HepG2 (cell line): ENCODE measurements at regions not wholly inside any gene's neighbourhood (a gene's known extent, or its start where the extent isn't known, plus 50 kb on each side); places are given as distances from the start of the nearest gene placed in this dataset.

Source experiments
- ATAC-seq: fragments of 200-7000 bp; cut with Tn5 transposase; 3 replicates; pipeline ENCODE4 v1.9.1; 2020; ENCODE audit warnings: mild to moderate bottlenecking, moderate library complexity
- BruUV-seq: library from RNA; stranded (reverse); fragments of 400-500 nt; replicated peaks from 2 replicates; lab custom pipeline; 2021; lab: Mats Ljungman, UMichigan
- CTCF ChIA-PET: fragments of 300-600 bp; formaldehyde crosslinking; extraction: SDS; loops from one replicate; lab custom pipeline; 2021; ENCODE audit warnings: low total read pairs, inconsistent platforms, low intra/inter-chr PET ratio; lab: Yijun Ruan, JAX
- POLR2A ChIA-PET: fragments of 350-600 bp; sonication (Branson Sonifier 250); formaldehyde crosslinking; loops from one replicate; lab custom pipeline; 2020; ENCODE audit warnings: antibody characterized with exemption, inconsistent platforms; lab: Yijun Ruan, JAX
- DNase-seq: peaks from one replicate; pipeline ENCODE4 v3.0.0-alpha.2; 2015; ENCODE audit warnings: low spot score
- FAIRE-seq: peaks from 3 replicates; lab custom pipeline; 2011; peaks lifted over from hg19 to GRCh38; lab: Jason Lieb, UNC
- H2AFZ ChIP-seq: one replicate; pipeline ENCODE4 v1.6.1; 2011; ENCODE audit warnings: low read length, inconsistent platforms
- H3K27ac ChIP-seq: fragments of 300-600 bp; 3 replicates; pipeline ENCODE4 v1.8.0; 2011; ENCODE audit warnings: mixed run types, mild to moderate bottlenecking, mixed read lengths, low read length, inconsistent platforms; ENCODE audit not compliant: insufficient read depth; ENCODE audit errors: extremely low read length
- H3K27me3 ChIP-seq, 2 experiments: fragments of 200-600 bp in 1 of 2; 2 replicates in 1 of 2; 3 replicates in 1 of 2; pipeline versions ENCODE4 v1.6.0 to v1.8.0; 2011; ENCODE audit warnings: low read length in 2 of 2, mild to moderate bottlenecking in 2 of 2, moderate library complexity in 2 of 2, inconsistent platforms in 1 of 2; ENCODE audit not compliant: insufficient read depth in 2 of 2, control insufficient read depth in 1 of 2
- H3K36me3 ChIP-seq, 2 experiments: fragments of 200-600 bp in 1 of 2; replicated peaks in 1 of 2; 2 replicates in 1 of 2; 3 replicates in 1 of 2; pipeline versions ENCODE4 v1.5.1 to v1.8.0; 2011; ENCODE audit warnings: low read length in 2 of 2, inconsistent platforms in 1 of 2; ENCODE audit not compliant: insufficient read depth in 2 of 2, control insufficient read depth in 1 of 2
- H3K4me1 ChIP-seq: 2 replicates; pipeline ENCODE4 v1.5.1; 2012; ENCODE audit warnings: low read length, inconsistent platforms; ENCODE audit not compliant: insufficient read depth
- H3K4me2 ChIP-seq: 2 replicates; pipeline ENCODE4 v1.6.0; 2011; ENCODE audit warnings: low read depth, low read length, inconsistent platforms
- H3K4me3 ChIP-seq, 3 experiments: fragments of 200-600 bp in 1 of 3; sonication (generic), shearing (Covaris generic) in 1 of 3; replicated peaks in 1 of 3; 2 replicates each; pipeline ENCODE4 v1.5.1; 2011 to 2016; ENCODE audit warnings: low read length in 3 of 3, inconsistent platforms in 2 of 3, low read depth in 2 of 3, mild to moderate bottlenecking in 2 of 3, control low read depth in 1 of 3, mixed read lengths in 1 of 3; ENCODE audit not compliant: insufficient read depth in 1 of 3
- H3K79me2 ChIP-seq: one replicate; pipeline ENCODE4 v1.6.1; 2011; ENCODE audit warnings: low read length, inconsistent platforms; ENCODE audit not compliant: insufficient read depth
- H3K9ac ChIP-seq: 2 replicates; pipeline ENCODE4 v1.6.0; 2011; ENCODE audit warnings: mild to moderate bottlenecking, low read depth, low read length, inconsistent platforms; ENCODE audit not compliant: insufficient read depth
- H3K9me3 ChIP-seq: 2 replicates; pipeline ENCODE4 v1.5.1; 2012; ENCODE audit warnings: mild to moderate bottlenecking, low read length
- H4K20me1 ChIP-seq: 2 replicates; pipeline ENCODE4 v1.6.0; 2011; ENCODE audit warnings: inconsistent platforms, mild to moderate bottlenecking, low read length, moderate library complexity; ENCODE audit not compliant: insufficient read depth
- AHR ChIP-seq: IDR thresholded peaks from 2 replicates; pipeline ENCODE4 v1.6.1; 2018; ENCODE audit warnings: missing genetic modification reagents, missing compliant biosample characterization
- ATF7-NPFF ChIP-seq: sonication (generic); formaldehyde crosslinking; IDR thresholded peaks from 2 replicates; pipeline ENCODE4 v1.8.1; 2023; ENCODE audit warnings: mild to moderate bottlenecking, low read depth, missing genetic modification reagents, moderate library complexity
- BCL6 ChIP-seq: IDR thresholded peaks from 2 replicates; pipeline ENCODE4 v1.6.1; 2016; ENCODE audit warnings: missing genetic modification reagents, missing compliant biosample characterization
- DBP ChIP-seq: sonication (generic); formaldehyde crosslinking; IDR thresholded peaks from 2 replicates; pipeline ENCODE4 v1.4.0; 2020; ENCODE audit warnings: missing genetic modification reagents; ENCODE audit errors: not compliant biosample characterization
- E2F5 ChIP-seq: sonication (generic); formaldehyde crosslinking; conservative IDR thresholded peaks from 2 replicates; pipeline ENCODE4 v1.4.0; 2020; ENCODE audit warnings: missing genetic modification reagents
- FOXP1 ChIP-seq, 2 experiments: fragments of 450-650 bp in 1 of 2; IDR thresholded peaks; 2 replicates each; pipeline ENCODE4 v1.6.1; 2017 to 2018; ENCODE audit warnings: antibody characterized with exemption in 1 of 2
- GTF2F1 ChIP-seq: fragments of 150-350 bp; IDR thresholded peaks from 2 replicates; pipeline ENCODE4 v1.6.1; 2014; ENCODE audit warnings: low read length
- HMG20B ChIP-seq: conservative IDR thresholded peaks from 2 replicates; pipeline ENCODE4 v1.6.1; 2016; ENCODE audit warnings: missing genetic modification reagents, missing compliant biosample characterization
- LCORL ChIP-seq, 2 experiments: fragments of 450-650 bp in 1 of 2; sonication (generic) in 1 of 2; formaldehyde crosslinking in 1 of 2; IDR thresholded peaks; 2 replicates each; pipeline versions ENCODE4 v1.5.0 to v1.6.1; 2017 to 2020; ENCODE audit warnings: antibody characterized with exemption in 1 of 2, missing genetic modification reagents in 1 of 2
- MTA1 ChIP-seq: sonication (generic); formaldehyde crosslinking; IDR thresholded peaks from 2 replicates; pipeline ENCODE4 v1.4.0; 2020; ENCODE audit warnings: missing genetic modification reagents, mild to moderate bottlenecking, borderline replicate concordance
- NKX3-1 ChIP-seq: sonication (generic); formaldehyde crosslinking; IDR thresholded peaks from 2 replicates; pipeline ENCODE4 v1.5.0; 2020; ENCODE audit warnings: missing genetic modification reagents
- ZNF180 ChIP-seq: sonication (generic); formaldehyde crosslinking; IDR thresholded peaks from 2 replicates; pipeline ENCODE4 v1.4.0; 2020; ENCODE audit warnings: low read depth, missing genetic modification reagents, borderline replicate concordance
- ZNF367 ChIP-seq: sonication (generic); formaldehyde crosslinking; IDR thresholded peaks from 2 replicates; pipeline ENCODE4 v1.4.0; 2020; ENCODE audit warnings: missing genetic modification reagents, borderline replicate concordance
- ZNF704 ChIP-seq: sonication (generic); formaldehyde crosslinking; IDR thresholded peaks from 2 replicates; pipeline ENCODE4 v1.8.1; 2023; ENCODE audit warnings: mild to moderate bottlenecking, inconsistent platforms, moderate library complexity, missing genetic modification reagents, borderline replicate concordance
- ZNF749 ChIP-seq: sonication (generic); formaldehyde crosslinking; IDR thresholded peaks from 2 replicates; pipeline ENCODE4 v1.8.0; 2022; ENCODE audit warnings: mild to moderate bottlenecking, missing genetic modification reagents, moderate library complexity, borderline replicate concordance
- WGBS: methylation state at CpG from one replicate; pipeline ENCODE4 v1.1.6; 2017; ENCODE audit warnings: low lambda C conversion rate; 5-methylcytosine and 5-hydroxymethylcytosine counted together
- in situ Hi-C: cut with HindIII; loops from 2 replicates; pipeline ENCODE4 v1.10.0; 2017; ENCODE audit warnings: low pct_unique_long_range_greater_than_20kb; ENCODE audit not compliant: extremely low pct_ligation_motif_present
- intact Hi-C: fragments of 100-400 bp; cut with micrococcal nuclease; formaldehyde crosslinking; loops from one replicate; pipeline ENCODE4 v1.10.0; 2022; ENCODE audit not compliant: unreplicated experiment
- TF ChIP-seq, protein P1 (sequence below): IDR thresholded peaks from 2 replicates; pipeline ENCODE4 v1.6.1; 2016; ENCODE audit warnings: missing compliant biosample characterization, missing genetic modification reagents, borderline replicate concordance
- TF ChIP-seq, protein P2 (sequence below): sonication (generic); formaldehyde crosslinking; IDR thresholded peaks from 2 replicates; pipeline ENCODE4 v1.4.0; 2020; ENCODE audit warnings: mild to moderate bottlenecking, low read depth, missing genetic modification reagents

- Histone ChIP-seq H2AFZ (no peak overlapping the region), H3K36me3 (no peaks in the 10 kb centered on the region), H3K27ac (no peak overlapping the region), H3K9me3 (no peaks in the 10 kb centered on the region), H3K27me3 (no peaks in the 10 kb centered on the region), H3K4me3 (no peak overlapping the region), H4K20me1 (no peaks in the 10 kb centered on the region), H3K4me1 (no peaks in the 10 kb centered on the region), H3K4me2 (no peak overlapping the region), H3K9ac (no peak overlapping the region), H3K79me2 (no peaks in the 10 kb centered on the region)
- no TSS peak for BruUV-seq
- in situ Hi-C loops (no loop called here), intact Hi-C loops (no loop called here)
- ATAC-seq, result no peak
- WGBS, result 0% methylated on average over 5 of the region's 5 CpGs
- POLR2A ChIA-PET, result no interaction called here
- no peak for FAIRE-seq
- TF ChIP-seq GTF2F1, result no peak
- no peak for TF ChIP-seq E2F5 (CRISPR knock-in tag)
- no peak for TF ChIP-seq BCL6
- TF ChIP-seq, protein P1, sequence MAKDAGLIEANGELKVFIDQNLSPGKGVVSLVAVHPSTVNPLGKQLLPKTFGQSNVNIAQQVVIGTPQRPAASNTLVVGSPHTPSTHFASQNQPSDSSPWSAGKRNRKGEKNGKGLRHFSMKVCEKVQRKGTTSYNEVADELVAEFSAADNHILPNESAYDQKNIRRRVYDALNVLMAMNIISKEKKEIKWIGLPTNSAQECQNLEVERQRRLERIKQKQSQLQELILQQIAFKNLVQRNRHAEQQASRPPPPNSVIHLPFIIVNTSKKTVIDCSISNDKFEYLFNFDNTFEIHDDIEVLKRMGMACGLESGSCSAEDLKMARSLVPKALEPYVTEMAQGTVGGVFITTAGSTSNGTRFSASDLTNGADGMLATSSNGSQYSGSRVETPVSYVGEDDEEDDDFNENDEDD (CRISPR knock-in tag), result no peak
- no peak for TF ChIP-seq DBP (CRISPR knock-in tag)
- no peak for TF ChIP-seq ZNF704 (CRISPR knock-in tag)
- no peak for TF ChIP-seq NKX3-1
- no peak for TF ChIP-seq ATF7-NPFF (CRISPR knock-in tag)
- TF ChIP-seq, protein P2, sequence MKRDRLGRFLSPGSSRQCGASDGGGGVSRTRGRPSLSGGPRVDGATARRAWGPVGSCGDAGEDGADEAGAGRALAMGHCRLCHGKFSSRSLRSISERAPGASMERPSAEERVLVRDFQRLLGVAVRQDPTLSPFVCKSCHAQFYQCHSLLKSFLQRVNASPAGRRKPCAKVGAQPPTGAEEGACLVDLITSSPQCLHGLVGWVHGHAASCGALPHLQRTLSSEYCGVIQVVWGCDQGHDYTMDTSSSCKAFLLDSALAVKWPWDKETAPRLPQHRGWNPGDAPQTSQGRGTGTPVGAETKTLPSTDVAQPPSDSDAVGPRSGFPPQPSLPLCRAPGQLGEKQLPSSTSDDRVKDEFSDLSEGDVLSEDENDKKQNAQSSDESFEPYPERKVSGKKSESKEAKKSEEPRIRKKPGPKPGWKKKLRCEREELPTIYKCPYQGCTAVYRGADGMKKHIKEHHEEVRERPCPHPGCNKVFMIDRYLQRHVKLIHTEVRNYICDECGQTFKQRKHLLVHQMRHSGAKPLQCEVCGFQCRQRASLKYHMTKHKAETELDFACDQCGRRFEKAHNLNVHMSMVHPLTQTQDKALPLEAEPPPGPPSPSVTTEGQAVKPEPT, result no peak
- TF ChIP-seq ZNF180 (CRISPR knock-in tag), result no peak
- TF ChIP-seq MTA1 (CRISPR knock-in tag), result no peak
- TF ChIP-seq ZNF367 (CRISPR knock-in tag), result no peak
- TF ChIP-seq FOXP1 (IDR thresholded peaks at IDR 0.05), result no peak
- TF ChIP-seq FOXP1 (CRISPR knock-in tag; IDR thresholded peaks at IDR 0.05), result no peak
- no peak for TF ChIP-seq AHR (CRISPR knock-in tag)
- TF ChIP-seq ZNF749 (CRISPR knock-in tag), result no peak
- TF ChIP-seq LCORL (IDR thresholded peaks at IDR 0.05), result no peak
- TF ChIP-seq LCORL (CRISPR knock-in tag; IDR thresholded peaks at IDR 0.05), result no peak
- no peak for TF ChIP-seq HMG20B (CRISPR knock-in tag)
- DNase-seq, result no peak
- CTCF ChIA-PET, result no interaction called here
These were observed 111.6 kb upstream of the GPRIN3 start for GRCh38 chr4:89419111-89419695.
